GM12873 (cell line): ENCODE measurements at regions not wholly inside any gene's neighbourhood (a gene's known extent, or its start where the extent isn't known, plus 50 kb on each side); places are given as distances from the start of the nearest gene placed in this dataset.

Source experiments
- TF ChIP-seq, protein P1 (sequence below): IDR thresholded peaks from 2 replicates; pipeline ENCODE4 v1.5.1; 2012; ENCODE audit warnings: low read depth, mild to moderate bottlenecking, moderate library complexity, low read length, control low read depth; ENCODE audit not compliant: insufficient read depth; ENCODE audit errors: missing control alignments

DNA sequence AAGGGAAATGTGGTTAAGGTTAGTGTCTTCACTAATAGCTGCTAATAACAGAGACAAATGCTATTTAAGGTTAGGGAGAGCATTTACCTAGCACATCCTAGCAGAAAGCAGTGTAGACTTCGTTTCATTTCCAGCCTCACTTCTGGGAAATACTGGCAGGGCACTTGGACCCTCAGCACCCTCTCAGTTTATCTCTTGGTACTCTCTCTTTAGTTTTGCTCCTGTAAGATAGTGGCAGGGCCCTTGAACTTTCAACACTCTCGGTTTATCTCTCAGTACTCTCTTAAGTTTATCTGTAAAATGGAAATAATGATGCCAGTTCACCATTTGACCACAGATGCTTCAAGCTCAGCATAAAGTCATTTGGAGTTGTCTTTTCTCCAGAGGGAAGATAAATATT, 118.4 kb downstream of the MBL2 start:
- TF ChIP-seq, protein P1, sequence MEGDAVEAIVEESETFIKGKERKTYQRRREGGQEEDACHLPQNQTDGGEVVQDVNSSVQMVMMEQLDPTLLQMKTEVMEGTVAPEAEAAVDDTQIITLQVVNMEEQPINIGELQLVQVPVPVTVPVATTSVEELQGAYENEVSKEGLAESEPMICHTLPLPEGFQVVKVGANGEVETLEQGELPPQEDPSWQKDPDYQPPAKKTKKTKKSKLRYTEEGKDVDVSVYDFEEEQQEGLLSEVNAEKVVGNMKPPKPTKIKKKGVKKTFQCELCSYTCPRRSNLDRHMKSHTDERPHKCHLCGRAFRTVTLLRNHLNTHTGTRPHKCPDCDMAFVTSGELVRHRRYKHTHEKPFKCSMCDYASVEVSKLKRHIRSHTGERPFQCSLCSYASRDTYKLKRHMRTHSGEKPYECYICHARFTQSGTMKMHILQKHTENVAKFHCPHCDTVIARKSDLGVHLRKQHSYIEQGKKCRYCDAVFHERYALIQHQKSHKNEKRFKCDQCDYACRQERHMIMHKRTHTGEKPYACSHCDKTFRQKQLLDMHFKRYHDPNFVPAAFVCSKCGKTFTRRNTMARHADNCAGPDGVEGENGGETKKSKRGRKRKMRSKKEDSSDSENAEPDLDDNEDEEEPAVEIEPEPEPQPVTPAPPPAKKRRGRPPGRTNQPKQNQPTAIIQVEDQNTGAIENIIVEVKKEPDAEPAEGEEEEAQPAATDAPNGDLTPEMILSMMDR = no peak

DNA sequence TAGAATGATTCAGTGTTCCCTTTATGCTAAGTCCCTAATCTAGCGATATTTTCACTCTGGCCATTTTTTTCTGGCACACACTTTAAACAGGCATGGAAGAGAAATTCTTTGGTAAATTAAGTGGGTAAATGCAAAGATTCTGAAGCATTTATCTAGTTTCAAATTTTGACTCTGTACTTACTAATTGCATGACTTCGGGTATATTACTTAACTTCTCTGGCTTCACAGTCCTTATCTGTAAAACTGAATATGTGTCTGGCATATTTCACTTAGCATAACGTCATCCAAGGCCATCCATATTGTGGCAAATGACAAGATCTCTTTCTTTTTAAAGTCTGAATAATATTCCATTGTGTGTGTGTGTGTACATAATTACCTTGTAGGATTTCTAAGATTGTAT, 114.5 kb downstream of the MBL2 start:
- TF ChIP-seq, protein P1 = no peak

DNA sequence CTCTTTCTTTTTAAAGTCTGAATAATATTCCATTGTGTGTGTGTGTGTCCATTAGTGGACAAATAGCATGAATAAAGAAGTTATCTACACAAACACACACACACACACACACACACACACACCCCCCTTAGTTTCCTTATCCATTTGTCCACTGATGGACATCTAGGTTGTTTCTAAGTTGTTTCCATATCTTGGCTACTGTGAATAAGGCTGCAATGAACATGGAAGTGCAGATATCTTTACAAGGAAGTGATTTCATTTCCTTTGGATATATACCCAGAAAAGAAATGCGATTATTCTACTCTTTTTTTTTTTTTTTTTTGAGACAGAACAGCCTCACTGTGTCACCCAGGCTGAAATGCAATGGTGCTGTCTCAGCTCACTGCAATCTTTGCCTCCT, 113.5 kb downstream of the MBL2 start:
- TF ChIP-seq, protein P1 = no peak

DNA sequence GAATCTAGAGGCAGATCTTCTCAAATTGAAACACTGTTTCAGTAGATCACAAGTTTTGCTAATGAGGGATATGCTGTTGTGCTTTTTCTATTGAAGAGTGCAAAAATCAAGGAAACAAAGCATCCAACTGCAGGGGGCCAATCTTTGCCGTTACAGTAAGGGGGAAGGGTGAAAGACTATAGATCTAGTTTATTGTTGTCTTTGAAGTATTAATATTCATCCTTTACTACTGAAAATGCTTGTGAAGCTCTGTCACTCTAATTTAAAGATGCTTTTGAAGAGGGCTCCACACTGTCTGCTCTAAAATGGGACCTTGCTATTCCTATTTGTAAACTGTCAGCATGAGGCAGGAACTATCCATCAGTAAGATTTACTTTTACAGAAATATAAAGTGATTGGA, 110.3 kb downstream of the MBL2 start:
- TF ChIP-seq, protein P1 = no peak

DNA sequence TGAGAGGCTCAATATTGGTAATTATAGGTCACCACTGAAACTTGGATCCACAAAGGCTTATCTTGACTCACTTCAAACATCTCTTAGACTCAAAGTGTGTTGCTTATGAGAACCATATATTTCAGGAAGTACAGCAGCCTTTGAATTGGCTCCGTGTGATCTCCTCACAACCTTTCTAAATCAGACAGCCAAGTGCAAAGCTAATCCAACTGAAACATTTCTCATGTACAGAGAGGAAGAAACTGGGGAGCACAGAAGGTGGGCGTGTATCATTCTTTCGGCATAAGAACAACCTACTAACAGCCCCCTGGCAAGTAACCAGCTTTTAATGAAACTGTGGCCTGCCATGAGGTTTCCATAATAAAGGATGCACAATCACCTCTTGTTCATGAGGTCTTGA, 109.4 kb downstream of the MBL2 start:
- TF ChIP-seq, protein P1 = no peak

DNA sequence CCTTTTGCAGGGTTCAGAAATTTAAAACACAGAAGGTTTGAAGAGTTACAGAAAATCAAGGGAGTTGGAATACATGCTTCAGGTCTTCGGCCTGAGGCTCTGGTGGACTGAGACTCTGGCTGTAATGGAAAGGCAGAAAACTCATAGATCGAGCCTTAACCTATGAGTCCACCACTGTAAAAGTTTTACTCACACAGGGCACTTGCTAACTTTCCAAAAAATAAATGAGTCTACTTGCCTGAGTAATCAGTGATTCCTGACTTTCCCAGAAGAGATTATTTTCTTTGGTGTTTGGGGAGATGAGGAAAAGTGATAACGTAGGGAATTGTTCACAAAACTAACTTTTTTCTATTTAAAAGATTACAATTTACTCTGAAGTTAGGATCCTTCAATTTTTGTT, 108.0 kb downstream of the MBL2 start:
- TF ChIP-seq, protein P1 = no peak

DNA sequence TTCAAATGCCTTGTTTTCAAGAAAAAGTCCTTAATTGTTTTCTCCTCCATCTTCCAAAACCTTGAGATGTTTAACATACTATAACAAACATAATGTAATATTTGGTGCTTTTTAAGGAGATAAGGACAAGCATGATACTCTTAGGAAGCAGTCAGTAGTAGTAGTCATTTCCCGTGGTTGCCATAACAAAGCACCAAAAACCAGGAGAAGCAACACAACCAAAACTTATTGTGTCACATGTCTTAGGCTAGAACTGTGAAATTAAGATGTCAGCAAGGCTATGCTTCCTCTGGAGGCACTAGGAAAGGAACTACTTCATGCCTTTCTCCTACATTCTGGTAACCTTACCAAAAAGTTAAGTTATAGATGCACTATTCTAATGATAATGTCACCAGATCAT, 106.8 kb downstream of the MBL2 start:
- TF ChIP-seq, protein P1 = no peak
